ENCODE measurements at regions not wholly inside any gene's neighbourhood (a gene's known extent, or its start where the extent isn't known, plus 50 kb on each side); places are given as distances from the start of the nearest gene placed in this dataset.

- TF ChIP-seq JUN (IDR thresholded peaks at IDR 0.05; ENCODE audit: borderline replicate concordance, insufficient read depth, insufficient read length, low read depth) (no peak), CTCF (IDR thresholded peaks at IDR 0.05; ENCODE audit: extremely low read depth in 1 of 2, insufficient read depth in 1 of 2, low read depth in 1 of 2, low read length in 2 of 2) (no peak), FOS (IDR thresholded peaks at IDR 0.05; ENCODE audit: borderline replicate concordance, insufficient read depth, low read length) (no peak)
These were observed 653.1 kb upstream of the KCNMB2 start for GRCh38 chr3:177883091-177883490.
